AG10803 (cell line): ENCODE measurements at regions not wholly inside any gene's neighbourhood (a gene's known extent, or its start where the extent isn't known, plus 50 kb on each side); places are given as distances from the start of the nearest gene placed in this dataset.
A peak's percentile ranks its signal among the peaks of the same experiment; 100 is the strongest.

Source experiments
- DNase-seq: peaks from one replicate; pipeline ENCODE4 v3.0.0; 2010; ENCODE audit warnings: low read depth
- H3K4me3 ChIP-seq: 2 replicates; pipeline ENCODE4 v1.5.1; 2011; ENCODE audit warnings: mild to moderate bottlenecking, low read length, control low read depth
- TF ChIP-seq, protein P1 (sequence below): conservative IDR thresholded peaks from 2 replicates; pipeline ENCODE4 v1.5.1; 2011; ENCODE audit warnings: mild to moderate bottlenecking, low read length, control low read depth, inconsistent platforms

DNA sequence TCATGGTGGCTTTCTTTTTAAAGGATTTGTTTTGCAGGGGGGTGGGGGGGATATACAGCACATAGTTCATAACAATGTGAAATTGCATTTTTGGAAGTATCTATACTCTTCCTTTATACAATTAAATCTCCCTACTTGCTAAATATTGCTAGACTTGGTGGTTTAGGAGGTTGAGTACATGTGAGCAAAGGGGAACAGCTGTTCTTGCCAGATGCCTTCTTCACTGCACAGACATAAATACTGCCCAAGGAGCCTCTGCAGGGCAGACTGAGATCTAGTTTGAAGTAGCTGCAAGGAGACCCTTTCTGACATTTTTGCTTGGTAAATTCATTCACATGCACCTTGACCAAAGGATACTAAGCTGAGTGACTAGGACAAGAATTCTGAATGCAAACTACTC is 228.6 kb upstream of the IL12A start:
- TF ChIP-seq, protein P1, sequence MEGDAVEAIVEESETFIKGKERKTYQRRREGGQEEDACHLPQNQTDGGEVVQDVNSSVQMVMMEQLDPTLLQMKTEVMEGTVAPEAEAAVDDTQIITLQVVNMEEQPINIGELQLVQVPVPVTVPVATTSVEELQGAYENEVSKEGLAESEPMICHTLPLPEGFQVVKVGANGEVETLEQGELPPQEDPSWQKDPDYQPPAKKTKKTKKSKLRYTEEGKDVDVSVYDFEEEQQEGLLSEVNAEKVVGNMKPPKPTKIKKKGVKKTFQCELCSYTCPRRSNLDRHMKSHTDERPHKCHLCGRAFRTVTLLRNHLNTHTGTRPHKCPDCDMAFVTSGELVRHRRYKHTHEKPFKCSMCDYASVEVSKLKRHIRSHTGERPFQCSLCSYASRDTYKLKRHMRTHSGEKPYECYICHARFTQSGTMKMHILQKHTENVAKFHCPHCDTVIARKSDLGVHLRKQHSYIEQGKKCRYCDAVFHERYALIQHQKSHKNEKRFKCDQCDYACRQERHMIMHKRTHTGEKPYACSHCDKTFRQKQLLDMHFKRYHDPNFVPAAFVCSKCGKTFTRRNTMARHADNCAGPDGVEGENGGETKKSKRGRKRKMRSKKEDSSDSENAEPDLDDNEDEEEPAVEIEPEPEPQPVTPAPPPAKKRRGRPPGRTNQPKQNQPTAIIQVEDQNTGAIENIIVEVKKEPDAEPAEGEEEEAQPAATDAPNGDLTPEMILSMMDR, result no peak
- H3K4me3 ChIP-seq, result no peak overlapping the region
- DNase-seq, result no peak

DNA sequence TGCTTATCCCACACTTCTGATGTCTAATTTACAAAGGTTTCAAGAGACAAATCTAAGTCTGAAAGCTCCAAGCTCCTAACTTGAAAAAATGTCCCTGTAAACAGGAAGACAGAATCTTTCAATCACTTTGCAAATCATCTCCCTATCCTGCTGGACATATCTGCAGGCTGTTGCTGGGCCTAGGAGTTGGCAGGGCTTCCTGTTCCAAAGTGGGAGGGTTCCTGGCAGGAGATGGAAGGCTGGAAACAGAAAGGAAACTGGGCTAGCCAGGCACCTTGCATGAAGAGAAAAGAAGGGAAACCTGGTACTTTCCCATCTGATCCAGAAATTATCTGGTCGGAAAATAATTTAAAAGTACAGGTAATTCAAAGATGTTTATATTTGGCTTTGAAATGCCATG is 227.3 kb upstream of the IL12A start:
- TF ChIP-seq, protein P1, result no peak
- no peak overlapping the region for H3K4me3 ChIP-seq
- DNase-seq, result peak; percentile 65

- TF ChIP-seq, protein P1, result no peak
- H3K4me3 ChIP-seq, result peak overlapping the region; percentile 85
- peak; percentile 83 for DNase-seq
These were observed 226.6 kb upstream of the IL12A start for GRCh38 chr3:159761848-159762635.

DNA sequence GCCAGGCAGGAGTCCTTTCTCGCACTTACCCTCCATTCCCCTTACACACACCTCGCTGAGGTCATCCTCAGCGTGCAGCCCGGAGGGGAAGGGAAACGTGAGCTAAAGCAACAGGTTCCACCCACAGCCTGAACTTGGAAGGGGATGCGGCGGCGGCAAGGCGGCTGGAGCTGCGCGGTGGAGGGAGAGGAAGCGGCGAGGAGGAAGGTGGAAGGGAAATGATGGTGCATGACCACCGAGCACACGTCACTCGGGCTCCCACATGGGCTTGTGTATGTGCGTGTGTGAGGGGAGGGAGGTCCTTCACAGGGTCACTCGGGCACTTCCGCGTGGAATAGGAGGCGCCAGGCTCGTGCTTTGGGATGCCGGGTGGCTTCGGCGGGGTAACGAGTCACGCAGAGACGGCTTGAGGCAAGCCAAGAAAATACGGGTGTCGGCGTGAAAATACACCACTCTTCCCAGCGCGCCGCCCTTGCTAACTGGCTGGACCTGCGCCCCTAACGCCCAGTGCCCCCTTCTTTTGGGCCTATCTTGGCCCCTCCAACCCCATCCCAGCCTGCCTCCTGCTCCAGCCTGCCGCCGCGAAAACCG is 225.5 kb upstream of the IL12A start:
- peak overlapping the region; percentile 85 for H3K4me3 ChIP-seq
- DNase-seq, result peak; percentile 92
- TF ChIP-seq, protein P1, result no peak

DNA sequence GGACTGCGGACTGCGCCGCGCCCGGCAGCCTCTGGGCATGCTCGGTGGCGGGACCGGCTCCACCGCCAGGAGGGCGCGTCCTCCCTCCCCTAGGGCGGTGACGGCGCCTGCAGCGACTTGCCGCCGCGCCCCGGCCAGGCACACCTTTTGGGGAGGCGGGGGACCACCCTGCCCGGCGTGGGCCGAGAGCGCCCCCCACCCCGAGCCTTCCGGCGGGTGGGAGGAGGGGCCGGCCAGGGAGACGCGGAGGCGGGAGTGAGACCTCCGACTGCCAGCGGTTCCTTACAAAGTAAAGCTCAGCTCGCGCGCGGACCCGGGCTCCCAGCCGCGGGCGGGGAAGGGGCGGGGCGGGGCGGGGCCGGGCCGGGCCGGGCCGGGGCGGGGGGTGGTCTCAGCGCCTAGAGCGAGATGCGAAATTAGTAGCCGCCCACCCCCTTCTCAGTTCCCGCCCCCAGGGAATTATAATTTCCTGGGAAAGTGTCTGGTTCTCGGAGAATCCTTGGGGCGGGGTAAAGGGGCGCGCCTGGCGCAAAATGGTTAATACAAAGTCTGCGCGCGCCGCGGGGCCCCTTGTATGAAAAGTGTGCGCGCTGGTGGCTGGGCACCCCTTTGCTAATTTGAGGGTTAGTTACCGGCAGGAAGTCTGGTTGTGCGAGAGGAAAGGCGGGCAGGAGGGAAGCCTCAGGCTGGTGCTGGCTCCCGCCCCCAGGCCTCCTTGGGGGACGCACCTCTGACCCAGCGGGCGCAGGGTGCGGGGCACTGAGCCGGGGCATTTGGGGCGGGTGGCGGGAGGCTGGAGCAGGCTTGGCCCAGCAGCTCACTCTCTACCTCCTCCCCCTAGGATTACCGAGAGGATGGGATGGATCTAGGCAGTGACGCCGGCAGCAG is 224.8 kb upstream of the IL12A start:
- H3K4me3 ChIP-seq, result peak overlapping the region; percentile 85
- peak; percentile 86 for DNase-seq
- TF ChIP-seq, protein P1, result 0 out of 2 replicates have a peak, but pooled peaks have one; percentile 7

- TF ChIP-seq, protein P1, result no peak
- peak overlapping the region; percentile 85 for H3K4me3 ChIP-seq
- no peak for DNase-seq
These were observed 224.1 kb upstream of the IL12A start for GRCh38 chr3:159764490-159765029.
